ENCODE measurements at regions not wholly inside any gene's neighbourhood (a gene's known extent, or its start where the extent isn't known, plus 50 kb on each side); places are given as distances from the start of the nearest gene placed in this dataset.
"Not testable (repeated sequence)": the region's sequence is repeated elsewhere in the genome, so short reads cannot be mapped to it uniquely, and the experiment has no call there.

DNA sequence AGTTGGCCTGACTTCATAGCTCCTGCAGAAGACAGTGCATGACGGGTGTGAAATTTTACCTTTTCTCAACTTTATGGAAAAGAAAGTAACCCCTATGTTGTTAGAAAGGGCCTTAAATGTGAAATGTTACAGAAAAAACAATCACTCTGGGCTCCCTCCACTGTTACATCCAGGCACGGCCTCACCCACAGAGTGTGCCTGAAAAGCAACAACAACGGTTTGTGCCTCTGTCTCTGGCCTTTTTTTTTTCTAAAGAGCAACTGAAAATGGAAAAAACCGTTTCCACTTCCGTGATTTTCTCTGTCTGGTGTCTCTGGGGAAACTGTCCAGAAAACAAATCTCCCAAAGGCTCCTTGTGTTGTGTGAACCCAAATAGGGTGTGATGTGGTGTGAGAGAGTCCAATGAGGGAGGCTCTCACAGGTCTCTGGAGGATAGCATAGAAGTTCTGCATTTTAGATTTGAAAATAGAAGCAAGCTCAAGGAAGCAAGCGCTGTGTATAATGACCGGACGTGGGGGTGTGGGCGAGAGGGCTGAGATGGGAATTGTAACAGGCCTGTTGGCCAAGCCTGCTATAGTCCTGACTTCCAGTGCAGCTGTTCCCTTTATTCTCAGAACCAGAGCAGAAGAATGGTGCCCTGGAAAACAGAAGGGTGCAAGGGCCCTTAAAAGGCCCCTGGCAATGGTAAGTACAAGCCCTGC is 221.8 kb upstream of the TUT7 start:
- no peak for DNase-seq (ENCODE audit: low read depth in 2 of 2)

DNA sequence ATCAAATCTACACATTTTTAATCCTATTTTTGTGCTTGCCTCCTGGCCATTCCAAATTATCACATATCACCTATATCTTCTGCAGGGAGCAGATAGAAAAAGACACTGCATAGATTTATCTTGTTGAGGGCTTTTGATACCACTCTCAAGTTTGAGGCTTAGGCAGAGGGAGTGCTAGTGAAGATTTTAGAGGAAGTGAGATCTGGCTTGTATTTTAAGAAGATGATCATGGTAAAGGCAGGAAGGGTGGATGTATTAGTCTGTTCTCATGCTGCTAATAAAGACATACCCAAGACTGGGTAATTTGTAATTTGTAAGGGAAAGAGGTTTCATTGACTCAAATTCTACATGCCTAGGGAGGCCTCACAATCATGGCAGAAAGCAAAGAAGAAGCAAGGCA is 220.9 kb upstream of the TUT7 start:
- no peak for DNase-seq (ENCODE audit: low read depth in 2 of 2)

GRCh38 chr9:86573886-86574285 is 219.7 kb upstream of the TUT7 start:
- DNase-seq (ENCODE audit: low read depth in 2 of 2): no peak

GRCh38 chr9:86572904-86573303 is 218.7 kb upstream of the TUT7 start:
- no peak for DNase-seq (ENCODE audit: low read depth in 2 of 2)

GRCh38 chr9:86565603-86566002 is 211.4 kb upstream of the TUT7 start:
- DNase-seq (ENCODE audit: low read depth in 2 of 2): not testable (repeated sequence)

- DNase-seq (ENCODE audit: low read depth in 2 of 2): no peak
These were observed 209.7 kb upstream of the TUT7 start for GRCh38 chr9:86563936-86564335.

DNA sequence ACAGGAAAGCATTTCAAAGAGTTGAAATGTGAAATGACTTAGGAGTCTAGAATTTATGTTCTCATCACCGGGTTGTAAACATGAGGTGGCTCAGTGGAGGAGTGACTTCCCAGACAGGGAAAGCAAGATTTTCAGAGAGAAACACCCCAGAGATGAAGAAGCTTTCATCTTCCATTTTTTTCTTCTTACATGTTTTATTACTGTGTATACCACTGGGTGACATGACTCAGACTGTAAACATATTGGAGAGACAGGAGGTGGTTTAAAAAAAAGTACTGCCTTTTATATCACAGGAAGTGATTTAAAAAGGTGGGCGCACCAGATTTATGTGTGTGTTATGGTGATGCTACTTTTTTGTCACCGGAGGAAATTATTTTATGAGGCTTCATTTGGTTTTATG is 209.1 kb upstream of the TUT7 start:
- DNase-seq (ENCODE audit: low read depth in 2 of 2): no peak

- DNase-seq (ENCODE audit: low read depth in 2 of 2): no peak
These were observed 208.5 kb upstream of the TUT7 start for GRCh38 chr9:86562691-86563090.

DNA sequence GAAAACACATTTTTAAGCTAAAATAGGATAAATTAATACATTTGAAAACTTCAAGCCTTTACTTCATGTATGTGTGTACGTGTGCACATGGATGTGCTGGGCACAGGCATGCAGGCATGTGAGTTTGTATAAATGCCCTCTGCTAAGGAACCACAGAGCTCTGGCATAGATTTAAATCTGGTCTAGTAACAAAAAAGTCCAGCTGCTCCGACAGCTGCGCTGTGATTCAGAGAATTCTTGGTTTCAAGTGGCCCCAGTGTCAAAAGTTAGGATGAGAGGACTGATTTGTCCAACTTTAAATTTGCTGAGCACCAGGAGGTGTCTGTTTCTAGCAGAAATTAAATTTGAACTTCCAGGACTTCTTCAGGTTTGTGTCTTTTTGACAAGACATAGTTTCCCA is 203.7 kb upstream of the TUT7 start:
- no peak for DNase-seq (ENCODE audit: low read depth in 2 of 2)

DNA sequence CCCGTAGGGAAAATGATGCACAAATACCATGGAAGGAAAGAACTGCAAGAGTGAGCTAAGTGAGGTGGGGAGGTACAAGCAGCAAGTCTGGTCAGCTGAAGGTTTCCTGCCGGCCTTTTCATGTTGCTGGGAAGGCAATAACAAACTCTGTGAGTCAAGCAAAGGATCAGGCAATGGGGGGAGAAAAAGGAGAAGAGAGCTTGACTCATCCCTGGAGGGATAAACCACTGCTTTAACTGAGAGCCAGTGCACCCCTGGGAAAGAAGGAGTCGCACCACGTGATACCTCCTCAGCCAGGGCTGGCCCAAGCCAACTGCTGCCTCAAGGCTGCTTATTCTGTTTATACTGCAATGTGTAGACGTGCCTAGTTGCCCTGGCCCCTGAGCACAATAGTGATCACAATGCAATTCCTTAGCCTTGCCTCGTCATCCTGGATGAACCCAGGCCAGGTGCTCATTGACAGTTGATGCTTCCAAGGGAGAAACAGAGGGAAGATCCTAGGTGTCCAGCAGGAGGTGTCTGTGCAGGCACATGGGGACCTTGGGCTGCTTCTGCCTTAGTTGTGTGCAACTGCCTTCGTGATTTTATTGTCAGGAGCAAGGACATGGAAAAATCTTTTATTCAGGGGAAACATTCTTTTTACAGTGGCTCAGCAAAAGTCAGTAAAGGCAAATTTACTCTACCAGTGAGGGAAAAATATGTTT is 203.0 kb upstream of the TUT7 start:
- no peak for DNase-seq (ENCODE audit: low read depth in 2 of 2)

DNA sequence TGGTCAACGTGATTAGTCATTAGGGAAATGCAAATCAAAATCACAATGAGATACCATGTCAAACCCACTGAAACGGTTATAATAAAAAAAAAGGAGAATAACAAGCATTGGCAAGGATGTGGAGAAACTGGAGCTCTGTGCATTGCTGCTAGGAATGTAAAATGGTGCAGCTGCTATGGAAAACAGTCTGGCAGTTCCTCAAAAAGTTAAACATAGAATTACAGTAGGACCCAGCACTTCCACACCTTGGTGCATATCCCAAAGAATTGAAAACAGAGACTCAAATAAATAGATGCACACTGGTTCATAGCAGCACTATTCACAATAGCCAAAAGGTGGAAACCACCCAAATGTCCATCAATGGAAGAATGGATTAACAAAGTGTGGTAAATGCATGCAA is 201.5 kb upstream of the TUT7 start:
- DNase-seq (ENCODE audit: low read depth in 2 of 2): no peak

DNA sequence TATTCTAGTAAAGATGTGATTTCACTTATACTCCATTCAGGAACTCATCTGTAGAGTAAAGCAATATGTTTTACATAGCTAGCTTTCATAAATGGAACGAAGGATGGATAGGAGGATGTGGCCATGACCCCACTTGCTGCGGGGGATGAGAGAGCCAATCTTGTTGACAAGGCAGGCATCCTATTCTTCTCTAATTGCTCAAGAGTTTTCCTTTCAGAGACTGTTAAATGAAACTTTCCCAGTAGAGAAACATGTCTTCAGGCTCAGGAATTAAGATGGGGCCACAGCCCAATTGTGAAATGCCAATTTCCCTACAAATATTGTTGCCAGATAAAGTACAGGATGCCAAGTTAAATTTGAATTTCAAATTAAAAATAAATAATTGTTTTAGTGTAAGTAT is 196.2 kb upstream of the TUT7 start:
- no peak for DNase-seq (ENCODE audit: low read depth in 2 of 2)

- no peak for DNase-seq (ENCODE audit: low read depth in 2 of 2)
These were observed 195.7 kb upstream of the TUT7 start for GRCh38 chr9:86549920-86550319.

DNA sequence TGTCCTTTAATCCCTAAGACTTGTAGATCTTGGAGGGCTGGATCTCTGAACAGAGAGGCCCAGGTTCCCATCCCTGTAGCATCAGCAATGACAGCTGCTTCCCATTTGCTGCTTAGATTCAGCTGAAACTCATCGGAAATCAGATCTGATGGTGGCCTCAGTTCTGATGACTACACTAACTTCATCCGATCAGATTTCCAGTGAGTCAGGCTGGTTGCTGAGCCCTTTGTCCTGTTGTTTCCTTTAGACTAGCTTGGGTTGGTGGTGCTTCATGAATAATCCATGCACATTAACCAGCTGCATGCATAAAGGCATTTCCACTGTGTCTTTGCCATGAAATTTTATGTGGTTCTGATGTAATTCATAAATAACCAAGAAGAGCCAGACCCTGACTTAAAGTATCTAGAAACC is 195.2 kb upstream of the TUT7 start:
- no peak for DNase-seq (ENCODE audit: low read depth in 2 of 2)

DNA sequence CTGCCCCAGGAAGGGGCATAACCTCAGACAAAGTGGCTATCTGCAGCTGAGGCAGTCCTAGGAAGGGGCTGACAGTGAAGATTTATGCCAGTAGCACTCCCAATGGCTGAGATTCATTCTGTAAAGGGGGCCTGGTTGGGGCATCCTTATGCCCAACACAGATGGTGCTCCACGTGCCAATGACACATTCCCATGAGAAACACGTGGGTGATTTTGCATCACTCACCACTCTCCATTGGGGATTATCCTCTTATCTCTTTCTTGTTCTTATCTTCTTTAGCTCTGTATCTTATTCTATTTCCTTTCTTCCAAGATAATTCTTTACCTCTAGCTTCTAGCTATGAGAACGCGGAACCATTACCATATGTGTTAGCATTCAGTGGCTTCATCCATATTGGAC is 194.0 kb upstream of the TUT7 start:
- no peak for DNase-seq (ENCODE audit: low read depth in 2 of 2)

DNA sequence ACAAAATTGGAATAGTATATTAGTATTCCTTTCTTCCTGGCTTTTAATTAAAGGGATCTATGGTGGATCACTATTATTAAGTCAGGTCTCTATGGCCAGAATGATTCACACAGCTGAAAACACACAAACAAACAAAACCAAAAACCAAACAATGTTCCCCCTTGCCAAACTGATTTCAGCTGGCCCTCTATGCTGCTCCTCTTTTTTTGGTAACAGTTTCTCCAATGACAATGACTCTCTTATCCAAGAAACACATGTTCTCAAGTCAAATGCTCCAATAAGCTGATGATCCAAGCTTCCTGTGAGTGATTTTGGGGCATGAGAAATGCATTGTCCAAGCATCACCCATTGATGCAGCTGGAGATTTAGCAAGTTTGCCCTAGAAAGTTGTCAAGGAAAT is 193.4 kb upstream of the TUT7 start:
- DNase-seq (ENCODE audit: low read depth in 2 of 2): no peak

GRCh38 chr9:86546712-86547111 is 192.5 kb upstream of the TUT7 start:
- no peak for DNase-seq (ENCODE audit: low read depth in 2 of 2)

DNA sequence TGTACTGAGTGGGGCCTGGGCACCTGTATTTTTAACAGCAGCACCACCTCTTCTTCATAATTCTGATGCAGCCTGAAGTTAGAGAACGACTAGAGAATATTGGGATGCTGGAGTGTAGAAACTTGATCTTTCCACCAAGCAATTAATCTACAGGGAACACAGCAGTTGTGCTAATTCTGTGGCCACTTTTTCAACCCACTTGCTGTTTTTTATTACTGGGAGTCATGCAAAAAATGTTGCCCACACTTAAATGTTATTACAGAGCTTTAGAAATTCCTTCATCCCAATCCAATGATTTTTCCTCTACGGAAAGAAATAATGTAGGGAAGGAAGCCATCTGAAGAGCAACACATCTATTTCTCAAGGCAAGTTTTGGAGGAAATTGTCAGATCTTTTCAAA is 190.9 kb upstream of the TUT7 start:
- DNase-seq (ENCODE audit: low read depth in 2 of 2): no peak

DNA sequence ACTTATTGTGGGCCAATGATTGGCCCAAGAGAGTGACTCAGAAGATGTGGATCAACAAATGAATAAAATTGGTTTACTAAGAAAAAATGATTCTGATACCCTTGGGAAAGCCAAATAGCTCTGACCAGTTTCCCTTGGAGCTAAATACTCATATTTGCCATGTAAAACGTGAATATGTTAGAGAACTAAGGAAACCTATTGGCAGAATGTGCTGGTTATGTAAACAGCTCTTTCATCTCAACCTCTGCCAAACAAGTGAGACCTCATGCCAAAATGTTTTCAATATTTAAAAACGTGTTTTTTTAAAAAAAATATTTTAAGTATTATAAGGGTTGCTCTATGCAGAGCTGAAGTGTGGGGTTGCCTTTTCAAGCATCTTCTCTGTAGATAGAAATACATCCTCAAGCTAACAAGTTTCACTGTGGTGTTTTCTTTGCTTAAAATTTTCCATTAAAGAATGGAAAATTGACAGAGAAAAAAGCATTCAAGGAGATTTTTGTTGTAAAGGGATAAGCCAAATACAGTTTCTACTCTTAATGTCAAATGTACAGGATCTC is 186.9 kb upstream of the TUT7 start:
- DNase-seq (ENCODE audit: low read depth in 2 of 2): no peak

- no peak for DNase-seq (ENCODE audit: low read depth in 2 of 2)
These were observed 181.3 kb upstream of the TUT7 start for GRCh38 chr9:86535406-86535915.

DNA sequence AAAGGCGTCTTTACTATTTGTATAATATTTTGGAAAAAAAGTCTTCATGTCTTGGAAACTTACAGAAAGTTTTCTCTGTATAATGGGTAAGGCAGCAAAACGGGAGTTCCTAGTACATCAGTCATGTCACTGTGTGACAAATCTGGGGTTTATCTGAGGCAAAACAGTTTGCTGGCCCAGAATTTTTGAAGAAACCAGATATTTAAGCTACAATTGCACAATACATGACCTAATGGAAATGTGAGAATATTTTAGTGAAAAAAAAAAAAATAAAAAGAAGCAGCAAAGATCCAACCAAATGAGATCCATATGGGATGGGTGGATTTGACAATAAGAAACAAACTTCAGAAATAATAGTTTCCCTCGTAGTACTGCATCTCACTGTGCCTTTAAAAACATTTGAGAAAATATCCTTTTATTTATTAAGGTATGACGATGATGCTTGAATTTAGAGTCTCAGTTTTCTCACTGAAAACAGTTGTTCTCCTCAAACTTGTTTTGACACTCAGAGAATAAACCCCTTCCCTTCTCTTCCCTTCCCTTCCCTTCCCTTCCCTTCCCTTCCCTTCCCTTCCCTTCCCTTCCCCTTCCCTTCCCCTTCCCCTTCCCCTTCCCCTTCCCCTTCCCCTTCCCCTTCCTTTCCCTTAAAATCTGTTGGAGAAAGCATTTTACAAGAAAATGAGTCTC is 180.5 kb upstream of the TUT7 start:
- DNase-seq (ENCODE audit: low read depth in 2 of 2): no peak

DNA sequence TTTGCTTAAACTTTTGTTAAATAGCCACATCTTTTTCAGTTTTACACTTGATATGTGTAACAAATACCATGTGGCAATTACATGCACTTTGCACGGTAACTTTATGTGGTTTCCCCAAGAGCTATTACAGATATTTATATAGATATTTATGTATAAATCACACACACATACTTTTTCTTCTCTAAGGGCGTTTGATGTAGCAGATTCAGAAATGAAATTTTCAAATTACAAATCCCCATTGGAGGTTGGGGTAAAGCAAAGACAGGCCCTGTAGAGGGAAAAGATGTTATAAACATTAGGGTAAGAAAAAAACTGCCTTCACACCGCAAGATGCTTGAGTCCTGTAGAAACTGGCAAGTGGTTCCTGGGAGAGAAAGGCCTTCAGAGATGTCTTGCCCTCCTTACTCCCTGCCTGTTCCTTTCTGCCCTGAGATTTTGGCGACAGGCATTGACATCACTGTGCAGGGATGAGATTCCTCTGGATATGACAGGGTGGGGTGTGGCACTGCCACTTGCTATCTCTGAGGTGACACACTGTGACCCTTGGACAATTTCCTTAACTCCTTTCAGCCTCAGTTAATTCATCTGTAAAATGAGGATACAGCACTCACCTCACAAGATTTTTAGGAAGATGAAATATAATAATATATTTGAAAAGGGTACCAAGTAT is 177.9 kb upstream of the TUT7 start:
- no peak for DNase-seq (ENCODE audit: low read depth in 2 of 2)
